Uterus (tissue), 2 donors: ENCODE measurements at regions not wholly inside any gene's neighbourhood (a gene's known extent, or its start where the extent isn't known, plus 50 kb on each side); places are given as distances from the start of the nearest gene placed in this dataset.

Experiments
- CTCF ChIP-seq, 4 experiments: fragments of 200-600 bp in 2 of 4; fragments of 450-650 bp in 2 of 4; sonication (generic) in 2 of 4; IDR thresholded peaks; one replicate each; pipeline ENCODE4 v1.5.1; 2016 to 2019; ENCODE audit warnings: antibody characterized with exemption in 4 of 4, mild to moderate bottlenecking in 2 of 4, moderate library complexity in 1 of 4
- POLR2A ChIP-seq, 2 donors: fragments of 450-650 bp; IDR thresholded peaks; one replicate each; pipeline ENCODE4 v1.6.1; 2016; ENCODE audit warnings: antibody characterized with exemption in 2 of 2, mild to moderate bottlenecking in 1 of 2, moderate library complexity in 1 of 2

GRCh38 chr7:81445462-81445861, 324.4 kb downstream of the HGF start:
- TF ChIP-seq CTCF (IDR thresholded peaks at IDR 0.05), result no peak
- no peak for TF ChIP-seq POLR2A (IDR thresholded peaks at IDR 0.05)
